ENCODE measurements at regions not wholly inside any gene's neighbourhood (a gene's known extent, or its start where the extent isn't known, plus 50 kb on each side); places are given as distances from the start of the nearest gene placed in this dataset.

DNA sequence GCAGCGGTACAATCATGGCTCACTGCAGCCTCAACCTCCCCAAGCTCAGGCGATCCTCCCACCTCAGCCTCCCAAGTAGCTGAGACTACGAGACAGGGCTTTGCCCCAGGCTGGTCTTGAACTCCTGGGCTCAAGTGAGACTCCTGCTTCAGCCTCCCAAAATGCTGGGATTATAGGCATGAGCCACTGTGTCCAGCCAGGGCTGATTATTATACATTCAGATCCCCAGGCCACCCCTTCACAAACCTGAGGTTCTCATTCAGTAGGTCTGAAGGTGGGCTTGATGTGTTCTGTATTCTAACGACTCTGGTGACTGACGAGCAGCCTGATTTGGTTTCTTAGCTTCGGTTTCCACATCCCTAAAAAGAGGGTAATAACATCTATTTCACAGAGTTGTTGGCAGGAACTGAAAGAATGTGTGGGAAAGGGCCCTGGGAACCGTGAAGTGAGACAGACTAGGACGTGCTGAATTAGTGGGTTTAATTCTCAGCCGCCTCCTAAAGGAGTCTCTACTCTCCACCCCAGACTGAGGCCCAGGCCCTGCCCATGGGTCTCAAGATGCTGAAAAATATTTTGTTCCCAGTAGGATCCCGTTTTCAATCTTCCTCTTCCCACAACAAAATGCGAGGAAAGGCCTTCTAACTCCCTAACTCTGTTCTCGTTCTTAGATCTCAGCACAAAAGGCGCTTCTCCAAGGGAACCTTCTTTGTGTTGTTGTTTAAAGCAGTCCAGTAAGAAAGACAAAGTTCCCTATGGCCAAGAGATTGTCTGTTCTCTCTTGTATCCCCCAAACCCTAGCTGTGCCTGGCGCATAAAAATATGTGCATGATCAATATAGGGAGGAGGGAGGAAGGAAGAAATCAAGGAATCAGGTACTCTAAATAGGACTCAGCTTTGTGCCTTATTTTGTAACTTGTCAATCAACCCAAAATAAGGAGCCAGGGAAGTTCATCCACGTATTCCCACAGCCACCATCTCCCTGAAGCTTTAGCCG is 210.0 kb upstream of the TOPAZ1 start:
- H3K27ac ChIP-seq (replicated peaks), result no peak overlapping the region

DNA sequence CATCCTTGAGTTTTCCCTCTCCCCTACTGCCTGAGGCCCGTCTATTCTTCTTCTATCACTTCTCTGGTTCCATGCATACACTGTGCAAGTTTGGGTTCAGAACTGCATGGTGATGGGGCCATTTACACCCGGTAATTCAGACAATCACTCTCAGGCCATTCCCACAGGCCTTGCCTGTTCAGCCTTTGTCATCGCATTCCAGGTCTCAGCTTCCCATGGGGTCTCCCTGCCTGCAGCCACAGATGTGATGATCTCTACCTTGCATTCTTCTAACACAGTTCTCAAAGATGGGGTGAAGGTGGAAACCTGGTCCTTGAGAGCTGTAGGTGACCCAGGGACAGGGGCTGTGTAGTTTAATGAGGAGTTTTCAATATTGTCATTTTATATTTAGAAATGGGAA is 209.2 kb upstream of the TOPAZ1 start:
- Histone ChIP-seq H3K27ac (replicated peaks) (no peak overlapping the region), H3K4me3 (replicated peaks; ENCODE audit: insufficient read depth, low read length) (no peak overlapping the region), H3K27me3 (ENCODE audit: insufficient read depth, poor library complexity, severe bottlenecking) (no peaks in the 10 kb centered on the region)
- TF ChIP-seq GABPA (IDR thresholded peaks at IDR 0.05; ENCODE audit: low read depth) (no peak), SPI1 (IDR thresholded peaks at IDR 0.05; ENCODE audit: borderline replicate concordance, low read depth) (no peak), POLR2AphosphoS5 (IDR thresholded peaks at IDR 0.05; ENCODE audit: low read depth) (no peak)
- TF ChIP-seq, protein P1, sequence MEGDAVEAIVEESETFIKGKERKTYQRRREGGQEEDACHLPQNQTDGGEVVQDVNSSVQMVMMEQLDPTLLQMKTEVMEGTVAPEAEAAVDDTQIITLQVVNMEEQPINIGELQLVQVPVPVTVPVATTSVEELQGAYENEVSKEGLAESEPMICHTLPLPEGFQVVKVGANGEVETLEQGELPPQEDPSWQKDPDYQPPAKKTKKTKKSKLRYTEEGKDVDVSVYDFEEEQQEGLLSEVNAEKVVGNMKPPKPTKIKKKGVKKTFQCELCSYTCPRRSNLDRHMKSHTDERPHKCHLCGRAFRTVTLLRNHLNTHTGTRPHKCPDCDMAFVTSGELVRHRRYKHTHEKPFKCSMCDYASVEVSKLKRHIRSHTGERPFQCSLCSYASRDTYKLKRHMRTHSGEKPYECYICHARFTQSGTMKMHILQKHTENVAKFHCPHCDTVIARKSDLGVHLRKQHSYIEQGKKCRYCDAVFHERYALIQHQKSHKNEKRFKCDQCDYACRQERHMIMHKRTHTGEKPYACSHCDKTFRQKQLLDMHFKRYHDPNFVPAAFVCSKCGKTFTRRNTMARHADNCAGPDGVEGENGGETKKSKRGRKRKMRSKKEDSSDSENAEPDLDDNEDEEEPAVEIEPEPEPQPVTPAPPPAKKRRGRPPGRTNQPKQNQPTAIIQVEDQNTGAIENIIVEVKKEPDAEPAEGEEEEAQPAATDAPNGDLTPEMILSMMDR (IDR thresholded peaks at IDR 0.05; ENCODE audit: insufficient read depth, low read length), result no peak
- TF ChIP-seq, protein P2, sequence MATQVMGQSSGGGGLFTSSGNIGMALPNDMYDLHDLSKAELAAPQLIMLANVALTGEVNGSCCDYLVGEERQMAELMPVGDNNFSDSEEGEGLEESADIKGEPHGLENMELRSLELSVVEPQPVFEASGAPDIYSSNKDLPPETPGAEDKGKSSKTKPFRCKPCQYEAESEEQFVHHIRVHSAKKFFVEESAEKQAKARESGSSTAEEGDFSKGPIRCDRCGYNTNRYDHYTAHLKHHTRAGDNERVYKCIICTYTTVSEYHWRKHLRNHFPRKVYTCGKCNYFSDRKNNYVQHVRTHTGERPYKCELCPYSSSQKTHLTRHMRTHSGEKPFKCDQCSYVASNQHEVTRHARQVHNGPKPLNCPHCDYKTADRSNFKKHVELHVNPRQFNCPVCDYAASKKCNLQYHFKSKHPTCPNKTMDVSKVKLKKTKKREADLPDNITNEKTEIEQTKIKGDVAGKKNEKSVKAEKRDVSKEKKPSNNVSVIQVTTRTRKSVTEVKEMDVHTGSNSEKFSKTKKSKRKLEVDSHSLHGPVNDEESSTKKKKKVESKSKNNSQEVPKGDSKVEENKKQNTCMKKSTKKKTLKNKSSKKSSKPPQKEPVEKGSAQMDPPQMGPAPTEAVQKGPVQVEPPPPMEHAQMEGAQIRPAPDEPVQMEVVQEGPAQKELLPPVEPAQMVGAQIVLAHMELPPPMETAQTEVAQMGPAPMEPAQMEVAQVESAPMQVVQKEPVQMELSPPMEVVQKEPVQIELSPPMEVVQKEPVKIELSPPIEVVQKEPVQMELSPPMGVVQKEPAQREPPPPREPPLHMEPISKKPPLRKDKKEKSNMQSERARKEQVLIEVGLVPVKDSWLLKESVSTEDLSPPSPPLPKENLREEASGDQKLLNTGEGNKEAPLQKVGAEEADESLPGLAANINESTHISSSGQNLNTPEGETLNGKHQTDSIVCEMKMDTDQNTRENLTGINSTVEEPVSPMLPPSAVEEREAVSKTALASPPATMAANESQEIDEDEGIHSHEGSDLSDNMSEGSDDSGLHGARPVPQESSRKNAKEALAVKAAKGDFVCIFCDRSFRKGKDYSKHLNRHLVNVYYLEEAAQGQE (IDR thresholded peaks at IDR 0.05; ENCODE audit: insufficient replicate concordance, low read depth), result no peak
- DNase-seq (ENCODE audit: low read depth in 1 of 2, low spot score in 1 of 2), result no peak

More for the DNA sequence above, 210.0 kb upstream of the TOPAZ1 start:
- Histone ChIP-seq H3K27me3 (ENCODE audit: insufficient read depth, poor library complexity, severe bottlenecking) (no peaks in the 10 kb centered on the region), H3K4me3 (replicated peaks; ENCODE audit: insufficient read depth, low read length) (no peak overlapping the region)
- DNase-seq (ENCODE audit: low read depth in 1 of 2, low spot score in 1 of 2), result no peak
- TF ChIP-seq SPI1 (IDR thresholded peaks at IDR 0.05; ENCODE audit: borderline replicate concordance, low read depth), result no peak

DNA sequence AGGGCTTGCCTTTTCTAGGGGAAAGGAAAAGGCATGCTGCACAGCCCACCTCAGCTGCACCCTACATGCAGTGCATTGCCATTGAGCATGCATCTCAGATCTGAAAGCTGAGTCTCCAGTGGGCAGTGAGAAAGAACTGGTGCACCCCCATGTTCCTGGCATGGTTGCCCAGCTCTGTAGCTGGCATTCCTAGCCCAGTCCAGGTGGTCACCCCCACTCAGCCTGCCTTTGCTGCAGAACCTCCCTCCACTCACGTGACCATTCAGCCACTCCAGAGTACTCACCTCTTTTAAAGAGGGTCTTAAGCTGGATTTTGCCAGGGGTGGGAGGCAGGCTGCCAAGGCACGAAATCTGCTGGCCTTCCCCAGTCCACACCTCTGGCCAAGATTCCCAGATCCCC is 208.6 kb upstream of the TOPAZ1 start:
- H3K27me3 ChIP-seq (ENCODE audit: insufficient read depth, poor library complexity, severe bottlenecking), result no peaks in the 10 kb centered on the region
- no peak overlapping the region for H3K4me3 ChIP-seq (replicated peaks; ENCODE audit: insufficient read depth, low read length)

More for the DNA sequence above, 208.6 kb upstream of the TOPAZ1 start:
- no peak overlapping the region for H3K27ac ChIP-seq (replicated peaks)
- TF ChIP-seq POLR2AphosphoS5 (IDR thresholded peaks at IDR 0.05; ENCODE audit: low read depth), result no peak
- TF ChIP-seq, protein P1 (IDR thresholded peaks at IDR 0.05; ENCODE audit: insufficient read depth, low read length), result no peak
- no peak for TF ChIP-seq GABPA (IDR thresholded peaks at IDR 0.05; ENCODE audit: low read depth)
- no peak for TF ChIP-seq SPI1 (IDR thresholded peaks at IDR 0.05; ENCODE audit: borderline replicate concordance, low read depth)
- TF ChIP-seq, protein P2 (IDR thresholded peaks at IDR 0.05; ENCODE audit: insufficient replicate concordance, low read depth), result no peak
- DNase-seq (ENCODE audit: low read depth in 1 of 2, low spot score in 1 of 2), result no peak

Data from HL-60 (cell line).